22Rv1 (cell line): ENCODE measurements at regions not wholly inside any gene's neighbourhood (a gene's known extent, or its start where the extent isn't known, plus 50 kb on each side); places are given as distances from the start of the nearest gene placed in this dataset.

Experiments used
- CTCF ChIP-seq: fragments of 450-650 bp; IDR thresholded peaks from 2 replicates; pipeline ENCODE4 v1.5.1; 2017; ENCODE audit warnings: mild to moderate bottlenecking
- ZFX ChIP-seq: fragments of 450-650 bp; IDR thresholded peaks from 2 replicates; pipeline ENCODE4 v1.6.1; 2017; ENCODE audit warnings: antibody characterized with exemption, borderline replicate concordance

- TF ChIP-seq CTCF (no peak), ZFX (no peak)
Observed at GRCh38 chr6:27159725-27160124, 87.8 kb upstream of the PRSS16 start.
